ENCODE measurements at regions not wholly inside any gene's neighbourhood (a gene's known extent, or its start where the extent isn't known, plus 50 kb on each side); places are given as distances from the start of the nearest gene placed in this dataset.

- Histone ChIP-seq H3K36me3 (no peaks in the 10 kb centered on the region), H3K27me3 (peaks cover 0 to 26% (median 0%) of the 10 kb centered on the region in 4 donors), H3K4me3 (no peak overlapping the region), H3K27ac (no peak overlapping the region), H3K4me1 (no peaks in the 10 kb centered on the region), H3K9me3 (peaks cover 0 to 13% (median 7%) of the 10 kb centered on the region in 3 donors)
- intact Hi-C loops (cut with DNase I) = no loop called here
- TF ChIP-seq CTCF (IDR thresholded peaks at IDR 0.05) (no peak), POLR2A (IDR thresholded peaks at IDR 0.05) (no peak)
- 77 to 98% methylated on average over 1 of the region's 1 CpG for WGBS, 2 donors
- no peak for DNase-seq
These were observed 474.3 kb downstream of the TBC1D22A start for GRCh38 chr22:47236718-47237117.

- H3K4me1 ChIP-seq = no peaks in the 10 kb centered on the region
- intact Hi-C loops (cut with DNase I) = no loop called here
- TF ChIP-seq POLR2A (IDR thresholded peaks at IDR 0.05) (no peak), CTCF (IDR thresholded peaks at IDR 0.05) (no peak)
These were observed 473.7 kb downstream of the TBC1D22A start for GRCh38 chr22:47236161-47236560.

GRCh38 chr22:47233316-47234243, 471.1 kb downstream of the TBC1D22A start:
- no peaks in the 10 kb centered on the region for H3K4me1 ChIP-seq
- WGBS, 2 donors = 80 to 88% methylated on average over 1 to 3 of the region's 9 CpGs
- TF ChIP-seq POLR2A (IDR thresholded peaks at IDR 0.05) (no peak), CTCF (IDR thresholded peaks at IDR 0.05) (no peak)
- peaks cover 0 to 13% (median 8%) of the 10 kb centered on the region in 3 donors for H3K9me3 ChIP-seq
- peaks cover 0 to 21% (median 0%) of the 10 kb centered on the region in 4 donors for H3K27me3 ChIP-seq
- H3K36me3 ChIP-seq = no peaks in the 10 kb centered on the region
- intact Hi-C loops (cut with DNase I) = no loop called here
- no peak overlapping the region for H3K27ac ChIP-seq
- no peak overlapping the region for H3K4me3 ChIP-seq
- no peak for DNase-seq

More at GRCh38 chr22:47236161-47236560, 473.7 kb downstream of the TBC1D22A start:
- H3K36me3 ChIP-seq = no peaks in the 10 kb centered on the region
- DNase-seq = no peak
- H3K27me3 ChIP-seq = peaks cover 0 to 26% (median 0%) of the 10 kb centered on the region in 4 donors
- whole genome bisulfite sequencing, 2 donors = 62 to 86% methylated on average over 2 of the region's 2 CpGs
- no peak overlapping the region for H3K27ac ChIP-seq
- peaks cover 0 to 13% (median 7%) of the 10 kb centered on the region in 3 donors for H3K9me3 ChIP-seq
- H3K4me3 ChIP-seq = no peak overlapping the region

DNA sequence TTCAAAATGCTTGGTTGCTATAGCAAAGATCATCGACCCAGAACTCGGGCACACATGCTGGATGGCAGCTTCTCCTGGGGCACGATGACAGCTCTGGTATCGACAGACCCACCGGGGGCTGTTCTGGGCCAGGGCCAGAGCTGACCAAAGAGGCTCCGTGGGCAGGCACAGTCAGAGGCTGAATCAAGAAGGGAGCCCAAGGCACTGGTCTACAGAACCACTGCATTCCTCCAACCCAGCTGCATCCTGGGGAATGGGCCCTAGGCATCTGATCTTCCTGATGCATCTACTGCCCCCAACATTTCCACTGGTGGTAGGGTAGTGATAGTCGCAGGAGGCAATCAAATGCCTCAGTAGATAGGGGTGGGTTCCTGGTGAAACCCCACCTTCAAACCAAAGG, 470.3 kb downstream of the TBC1D22A start:
- Histone ChIP-seq H3K27ac (no peak overlapping the region), H3K9me3 (peaks cover 0 to 15% (median 13%) of the 10 kb centered on the region in 3 donors), H3K27me3 (peaks cover 0 to 15% (median 0%) of the 10 kb centered on the region in 4 donors), H3K36me3 (no peaks in the 10 kb centered on the region), H3K4me1 (no peaks in the 10 kb centered on the region), H3K4me3 (no peak overlapping the region)
- WGBS, 2 donors = 40% methylated on average over 1 of the region's 7 CpGs; no CpG with 5 or more reads in 1 of the 2 donors
- no peak for DNase-seq
- TF ChIP-seq POLR2A (IDR thresholded peaks at IDR 0.05) (no peak), CTCF (IDR thresholded peaks at IDR 0.05) (no peak)
- intact Hi-C loops (cut with DNase I) = no loop called here

DNA sequence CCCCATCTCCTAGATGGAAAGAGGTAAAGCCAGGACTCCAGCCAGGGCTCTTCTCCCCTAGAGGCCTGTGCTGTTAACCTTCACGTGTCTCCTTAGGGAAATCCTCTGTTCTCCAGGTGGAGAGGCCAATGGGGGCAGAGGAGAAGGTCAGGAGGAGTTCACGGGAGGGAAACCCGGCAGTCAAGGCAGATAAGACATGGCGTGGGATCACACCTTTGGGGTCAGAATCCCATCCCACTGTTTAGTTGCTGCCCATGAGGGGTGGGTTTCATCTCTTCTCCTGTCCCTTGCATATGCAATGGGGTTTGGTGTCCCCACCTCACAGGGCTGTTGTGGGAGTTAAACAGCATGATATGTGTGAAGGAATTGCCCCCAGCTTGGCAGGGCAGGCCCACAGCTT, 469.7 kb downstream of the TBC1D22A start:
- Histone ChIP-seq H3K36me3 (no peaks in the 10 kb centered on the region), H3K9me3 (peaks cover 0 to 15% (median 13%) of the 10 kb centered on the region in 3 donors), H3K4me3 (no peak overlapping the region), H3K4me1 (no peaks in the 10 kb centered on the region), H3K27me3 (peaks cover 0 to 10% (median 0%) of the 10 kb centered on the region in 4 donors), H3K27ac (no peak overlapping the region)
- TF ChIP-seq POLR2A (IDR thresholded peaks at IDR 0.05) (no peak), CTCF (IDR thresholded peaks at IDR 0.05) (no peak)
- WGBS, 2 donors = 55% methylated on average over 3 of the region's 4 CpGs; no CpG with 5 or more reads in 1 of the 2 donors
- DNase-seq = no peak
- intact Hi-C loops (cut with DNase I) = no loop called here

All from esophagus squamous epithelium (tissue), 5 donors.